H1 (cell line): ENCODE measurements at regions not wholly inside any gene's neighbourhood (a gene's known extent, or its start where the extent isn't known, plus 50 kb on each side); places are given as distances from the start of the nearest gene placed in this dataset.
"Not testable (repeated sequence)": the region's sequence is repeated elsewhere in the genome, so short reads cannot be mapped to it uniquely, and the experiment has no call there.

Experiments
- BRCA1 ChIP-seq: IDR thresholded peaks from 2 replicates; pipeline ENCODE4 v1.6.1; 2012; ENCODE audit warnings: low read depth, low read length, improper control_type of control experiment
- CEBPB ChIP-seq: IDR thresholded peaks from 2 replicates; pipeline ENCODE4 v1.6.1; 2012; ENCODE audit warnings: low read depth, low read length
- EGR1 ChIP-seq: IDR thresholded peaks from 2 replicates; pipeline ENCODE4 v1.6.1; 2011; ENCODE audit warnings: low read depth, low read length, borderline replicate concordance
- EP300 ChIP-seq, 2 experiments: IDR thresholded peaks; 1 replicate in 1 of 2; 2 replicates in 1 of 2; pipeline ENCODE4 v1.6.1; 2011 to 2012; ENCODE audit warnings: low read depth in 2 of 2, low read length in 2 of 2, mild to moderate bottlenecking in 2 of 2, borderline replicate concordance in 1 of 2, inconsistent platforms in 1 of 2, moderate library complexity in 1 of 2
- FOSL1 ChIP-seq: IDR thresholded peaks from 2 replicates; pipeline ENCODE4 v1.6.1; 2011; ENCODE audit warnings: mild to moderate bottlenecking, low read depth, low read length, moderate library complexity; ENCODE audit not compliant: insufficient read depth
- JUND ChIP-seq: IDR thresholded peaks from 2 replicates; pipeline ENCODE4 v1.6.1; 2011; ENCODE audit warnings: mild to moderate bottlenecking, improper control_type of control experiment, low read length
- PHF8 ChIP-seq: fragments of 200-600 bp; sonication (generic); conservative IDR thresholded peaks from 2 replicates; pipeline ENCODE4 v1.7.1; 2012; ENCODE audit warnings: low read depth, mild to moderate bottlenecking, inconsistent platforms, low read length, moderate library complexity
- POLR2A ChIP-seq, 2 experiments: IDR thresholded peaks; 1 replicate in 1 of 2; 2 replicates in 1 of 2; pipeline ENCODE4 v1.6.1; 2011; ENCODE audit warnings: low read depth in 2 of 2, low read length in 2 of 2, mild to moderate bottlenecking in 2 of 2; ENCODE audit errors: control extremely low read depth in 1 of 2
- RXRA ChIP-seq: IDR thresholded peaks from 2 replicates; pipeline ENCODE4 v1.6.1; 2011; ENCODE audit warnings: low read depth, mild to moderate bottlenecking, low read length, moderate library complexity; ENCODE audit not compliant: insufficient read depth
- TBP ChIP-seq: IDR thresholded peaks from 2 replicates; pipeline ENCODE4 v1.6.1; 2011; ENCODE audit warnings: low read depth, low read length, improper control_type of control experiment
- YY1 ChIP-seq: IDR thresholded peaks from 2 replicates; pipeline ENCODE4 v1.6.1; 2011; ENCODE audit warnings: low read depth, mild to moderate bottlenecking, low read length
- TF ChIP-seq, protein P1 (sequence below), 3 experiments: IDR thresholded peaks; 1 replicate in 2 of 3; 2 replicates in 1 of 3; pipeline versions ENCODE4 v1.5.1 to v1.6.1; 2011; ENCODE audit warnings: low read length in 3 of 3, mild to moderate bottlenecking in 3 of 3, inconsistent platforms in 2 of 3, low read depth in 1 of 3, moderate library complexity in 1 of 3; ENCODE audit not compliant: insufficient read depth in 1 of 3; ENCODE audit errors: control extremely low read depth in 1 of 3

DNA sequence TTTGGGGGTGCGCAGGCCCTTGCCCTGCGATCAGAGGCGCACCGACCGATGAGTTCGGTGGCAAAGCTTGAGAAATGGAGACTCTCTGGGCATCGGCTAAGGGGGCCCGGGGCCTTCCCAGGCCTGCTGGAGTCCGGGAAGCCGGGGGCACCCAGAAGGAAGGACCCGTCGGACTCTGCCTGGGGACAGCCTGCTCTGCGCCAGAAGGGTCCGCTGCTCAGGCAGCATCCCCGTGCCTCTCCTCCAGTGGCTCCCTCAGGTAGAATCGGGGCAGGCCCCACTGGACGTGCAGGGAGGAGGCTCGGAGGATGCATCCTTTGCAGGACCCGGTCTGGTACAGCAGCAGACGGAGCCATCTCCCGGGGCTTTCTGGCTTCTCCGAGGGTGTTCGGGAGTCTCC is 290.0 kb downstream of the PLS3 start:
- TF ChIP-seq, protein P1, sequence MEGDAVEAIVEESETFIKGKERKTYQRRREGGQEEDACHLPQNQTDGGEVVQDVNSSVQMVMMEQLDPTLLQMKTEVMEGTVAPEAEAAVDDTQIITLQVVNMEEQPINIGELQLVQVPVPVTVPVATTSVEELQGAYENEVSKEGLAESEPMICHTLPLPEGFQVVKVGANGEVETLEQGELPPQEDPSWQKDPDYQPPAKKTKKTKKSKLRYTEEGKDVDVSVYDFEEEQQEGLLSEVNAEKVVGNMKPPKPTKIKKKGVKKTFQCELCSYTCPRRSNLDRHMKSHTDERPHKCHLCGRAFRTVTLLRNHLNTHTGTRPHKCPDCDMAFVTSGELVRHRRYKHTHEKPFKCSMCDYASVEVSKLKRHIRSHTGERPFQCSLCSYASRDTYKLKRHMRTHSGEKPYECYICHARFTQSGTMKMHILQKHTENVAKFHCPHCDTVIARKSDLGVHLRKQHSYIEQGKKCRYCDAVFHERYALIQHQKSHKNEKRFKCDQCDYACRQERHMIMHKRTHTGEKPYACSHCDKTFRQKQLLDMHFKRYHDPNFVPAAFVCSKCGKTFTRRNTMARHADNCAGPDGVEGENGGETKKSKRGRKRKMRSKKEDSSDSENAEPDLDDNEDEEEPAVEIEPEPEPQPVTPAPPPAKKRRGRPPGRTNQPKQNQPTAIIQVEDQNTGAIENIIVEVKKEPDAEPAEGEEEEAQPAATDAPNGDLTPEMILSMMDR (IDR thresholded peaks at IDR 0.05; ENCODE audit: control extremely low read depth in 1 of 3, insufficient read depth in 1 of 3, low read depth in 1 of 3, low read length in 3 of 3): not testable (repeated sequence)
- not testable (repeated sequence) for TF ChIP-seq RXRA; BRCA1; TBP; JUND; POLR2A (IDR thresholded peaks at IDR 0.05; ENCODE audit: control extremely low read depth in 1 of 2, low read depth in 2 of 2, low read length in 2 of 2); CEBPB; YY1; EGR1; PHF8; EP300 (IDR thresholded peaks at IDR 0.05; ENCODE audit: borderline replicate concordance in 1 of 2, low read depth in 2 of 2, low read length in 2 of 2); FOSL1
